ENCODE measurements at regions not wholly inside any gene's neighbourhood (a gene's known extent, or its start where the extent isn't known, plus 50 kb on each side); places are given as distances from the start of the nearest gene placed in this dataset.
"Not testable (repeated sequence)": the region's sequence is repeated elsewhere in the genome, so short reads cannot be mapped to it uniquely, and the experiment has no call there.

DNA sequence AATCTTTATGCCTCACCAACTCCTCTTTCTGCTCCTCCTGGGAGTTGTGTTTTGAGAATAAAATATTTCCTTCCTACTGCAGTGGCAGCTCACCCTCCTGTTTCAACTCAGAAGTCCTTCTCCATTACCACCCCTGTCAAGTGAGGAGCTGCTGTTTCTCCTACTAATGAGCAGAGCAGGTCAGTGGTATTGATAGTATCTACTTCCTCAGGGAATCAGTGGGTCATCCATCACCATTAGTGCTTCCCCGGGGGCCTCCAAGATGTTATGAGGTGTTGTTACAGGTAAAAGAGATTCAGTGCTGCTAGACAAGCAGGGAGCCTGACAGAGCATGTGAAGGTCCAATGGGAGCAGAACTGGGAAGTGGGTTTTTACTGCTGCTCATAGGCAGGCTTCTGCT lies 795.2 kb downstream of the REEP3 start:
- Mint-ChIP-seq H3K4me1 (no peaks in the 10 kb centered on the region), H3K9me3 (ENCODE audit: low read depth) (no peaks in the 10 kb centered on the region), H3K27me3 (no peaks in the 10 kb centered on the region), H3K36me3 (no peaks in the 10 kb centered on the region), H3K4me3 (no peak overlapping the region), H3K27ac (no peak overlapping the region)
- ATAC-seq (no peak), DNase-seq (no peak)
- CTCF ChIA-PET: no interaction called here

GRCh38 chr10:64316833-64317232 lies 795.6 kb downstream of the REEP3 start:
- DNase-seq: no peak
- Mint-ChIP-seq H3K4me1 (no peaks in the 10 kb centered on the region), H3K27ac (no peak overlapping the region), H3K9me3 (ENCODE audit: low read depth) (no peaks in the 10 kb centered on the region), H3K4me3 (no peak overlapping the region), H3K36me3 (no peaks in the 10 kb centered on the region), H3K27me3 (no peaks in the 10 kb centered on the region)
- CTCF ChIA-PET: no interaction called here
- no peak for ATAC-seq

- no peaks in the 10 kb centered on the region for H3K27me3 Mint-ChIP-seq
- H3K4me3 Mint-ChIP-seq: no peak overlapping the region
- H3K36me3 Mint-ChIP-seq: no peaks in the 10 kb centered on the region
- H3K27ac Mint-ChIP-seq: no peak overlapping the region
- CTCF ChIA-PET: no interaction called here
- peaks cover 4% of the 10 kb centered on the region for H3K9me3 Mint-ChIP-seq (ENCODE audit: low read depth)
- no peaks in the 10 kb centered on the region for H3K4me1 Mint-ChIP-seq
- no peak for ATAC-seq
- DNase-seq: no peak
Observed at GRCh38 chr10:64320448-64320847, 799.2 kb downstream of the REEP3 start.

GRCh38 chr10:64329510-64329909 lies 808.3 kb downstream of the REEP3 start:
- peaks cover 5% of the 10 kb centered on the region for H3K9me3 Mint-ChIP-seq (ENCODE audit: low read depth)
- no peak overlapping the region for H3K4me3 Mint-ChIP-seq
- CTCF ChIA-PET: no interaction called here
- H3K27me3 Mint-ChIP-seq: no peaks in the 10 kb centered on the region
- no peaks in the 10 kb centered on the region for H3K36me3 Mint-ChIP-seq
- H3K4me1 Mint-ChIP-seq: no peaks in the 10 kb centered on the region
- DNase-seq: no peak
- H3K27ac Mint-ChIP-seq: no peak overlapping the region
- no peak for ATAC-seq

- H3K27me3 Mint-ChIP-seq: no peaks in the 10 kb centered on the region
- CTCF ChIA-PET: no interaction called here
- no peaks in the 10 kb centered on the region for H3K4me1 Mint-ChIP-seq
- H3K27ac Mint-ChIP-seq: no peak overlapping the region
- ATAC-seq: no peak
- DNase-seq: no peak
- no peaks in the 10 kb centered on the region for H3K9me3 Mint-ChIP-seq (ENCODE audit: low read depth)
- H3K36me3 Mint-ChIP-seq: no peaks in the 10 kb centered on the region
- H3K4me3 Mint-ChIP-seq: no peak overlapping the region
Observed at GRCh38 chr10:64332551-64332950, 811.4 kb downstream of the REEP3 start.

- CTCF ChIA-PET: no interaction called here
- H3K9me3 Mint-ChIP-seq (ENCODE audit: low read depth): no peaks in the 10 kb centered on the region
- H3K36me3 Mint-ChIP-seq: no peaks in the 10 kb centered on the region
- no peaks in the 10 kb centered on the region for H3K27me3 Mint-ChIP-seq
- no peak overlapping the region for H3K4me3 Mint-ChIP-seq
- no peaks in the 10 kb centered on the region for H3K4me1 Mint-ChIP-seq
- DNase-seq (no peak), ATAC-seq (no peak)
- H3K27ac Mint-ChIP-seq: no peak overlapping the region
Observed at GRCh38 chr10:64334084-64334483, 812.9 kb downstream of the REEP3 start.

GRCh38 chr10:64344211-64344610 lies 823.0 kb downstream of the REEP3 start:
- Mint-ChIP-seq H3K4me1 (no peaks in the 10 kb centered on the region), H3K4me3 (no peak overlapping the region), H3K9me3 (ENCODE audit: low read depth) (no peaks in the 10 kb centered on the region), H3K36me3 (no peaks in the 10 kb centered on the region), H3K27ac (no peak overlapping the region), H3K27me3 (no peaks in the 10 kb centered on the region)
- ATAC-seq (no peak), DNase-seq (no peak)
- CTCF ChIA-PET: no interaction called here

- Mint-ChIP-seq H3K27me3 (no peaks in the 10 kb centered on the region), H3K4me3 (no peak overlapping the region), H3K9me3 (ENCODE audit: low read depth) (no peaks in the 10 kb centered on the region), H3K4me1 (no peaks in the 10 kb centered on the region), H3K27ac (no peak overlapping the region), H3K36me3 (no peaks in the 10 kb centered on the region)
- DNase-seq (no peak), ATAC-seq (no peak)
- CTCF ChIA-PET: no interaction called here
Observed at GRCh38 chr10:64345856-64346255, 824.7 kb downstream of the REEP3 start.

DNA sequence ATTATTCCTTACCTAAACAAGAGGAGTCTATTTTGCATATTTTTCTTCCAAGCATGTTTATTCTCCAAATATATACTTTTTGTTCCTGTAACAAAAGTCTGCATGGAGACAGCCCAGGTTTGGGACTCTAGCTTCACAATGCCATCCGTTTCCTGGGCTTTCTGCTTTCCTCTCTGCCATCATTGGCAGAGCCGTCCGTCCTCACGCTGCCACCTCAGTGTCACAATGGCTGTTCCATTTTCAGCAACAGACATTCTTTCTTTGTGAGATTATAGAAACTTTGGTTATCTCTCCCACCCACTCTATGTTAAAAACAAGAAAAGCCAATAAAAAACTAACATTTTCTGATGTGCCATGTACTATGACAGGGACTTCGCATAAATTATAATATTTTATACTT lies 825.2 kb downstream of the REEP3 start:
- no peaks in the 10 kb centered on the region for H3K36me3 Mint-ChIP-seq
- H3K9me3 Mint-ChIP-seq (ENCODE audit: low read depth): no peaks in the 10 kb centered on the region
- no peak overlapping the region for H3K4me3 Mint-ChIP-seq
- no peak overlapping the region for H3K27ac Mint-ChIP-seq
- no peak for DNase-seq
- no peak for ATAC-seq
- no peaks in the 10 kb centered on the region for H3K4me1 Mint-ChIP-seq
- H3K27me3 Mint-ChIP-seq: no peaks in the 10 kb centered on the region
- CTCF ChIA-PET: no interaction called here

GRCh38 chr10:64350665-64351064 lies 829.5 kb downstream of the REEP3 start:
- CTCF ChIA-PET: no interaction called here
- DNase-seq: no peak
- H3K4me3 Mint-ChIP-seq: no peak overlapping the region
- H3K27ac Mint-ChIP-seq: no peak overlapping the region
- no peaks in the 10 kb centered on the region for H3K4me1 Mint-ChIP-seq
- H3K9me3 Mint-ChIP-seq (ENCODE audit: low read depth): no peaks in the 10 kb centered on the region
- H3K36me3 Mint-ChIP-seq: no peaks in the 10 kb centered on the region
- H3K27me3 Mint-ChIP-seq: no peaks in the 10 kb centered on the region
- no peak for ATAC-seq

GRCh38 chr10:64358907-64359306 lies 837.7 kb downstream of the REEP3 start:
- CTCF ChIA-PET: no interaction called here
- H3K27ac Mint-ChIP-seq: no peak overlapping the region
- no peaks in the 10 kb centered on the region for H3K9me3 Mint-ChIP-seq (ENCODE audit: low read depth)
- DNase-seq (no peak), ATAC-seq (no peak)
- H3K4me3 Mint-ChIP-seq: no peak overlapping the region
- H3K36me3 Mint-ChIP-seq: no peaks in the 10 kb centered on the region
- no peaks in the 10 kb centered on the region for H3K4me1 Mint-ChIP-seq
- no peaks in the 10 kb centered on the region for H3K27me3 Mint-ChIP-seq

DNA sequence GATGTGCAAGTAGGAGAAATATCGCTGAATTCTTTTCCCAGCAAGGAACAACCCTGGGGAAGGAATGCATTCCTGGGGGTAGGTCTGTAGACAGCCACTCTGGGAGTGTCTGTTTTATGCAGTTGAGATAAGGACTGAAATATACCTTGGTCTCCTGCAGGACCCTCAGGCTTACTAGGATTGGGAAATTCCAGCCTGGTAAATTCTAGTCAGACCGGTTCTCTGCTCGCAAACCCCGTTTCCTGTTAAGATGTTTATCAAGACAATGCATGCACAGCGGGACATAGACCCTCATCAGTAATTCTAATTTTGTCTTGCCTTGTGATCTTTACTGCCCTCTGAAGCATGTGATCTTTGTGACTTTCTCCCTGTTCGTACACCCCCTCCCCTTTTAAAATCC lies 839.0 kb downstream of the REEP3 start:
- DNase-seq; H3K4me3 Mint-ChIP-seq; H3K27me3 Mint-ChIP-seq; H3K36me3 Mint-ChIP-seq; H3K9me3 Mint-ChIP-seq (ENCODE audit: low read depth); H3K4me1 Mint-ChIP-seq; CTCF ChIA-PET; H3K27ac Mint-ChIP-seq; ATAC-seq: not testable (repeated sequence)

- H3K9me3 Mint-ChIP-seq (ENCODE audit: low read depth): no peaks in the 10 kb centered on the region
- CTCF ChIA-PET: no interaction called here
Observed at GRCh38 chr10:64363687-64364086, 842.5 kb downstream of the REEP3 start.

DNA sequence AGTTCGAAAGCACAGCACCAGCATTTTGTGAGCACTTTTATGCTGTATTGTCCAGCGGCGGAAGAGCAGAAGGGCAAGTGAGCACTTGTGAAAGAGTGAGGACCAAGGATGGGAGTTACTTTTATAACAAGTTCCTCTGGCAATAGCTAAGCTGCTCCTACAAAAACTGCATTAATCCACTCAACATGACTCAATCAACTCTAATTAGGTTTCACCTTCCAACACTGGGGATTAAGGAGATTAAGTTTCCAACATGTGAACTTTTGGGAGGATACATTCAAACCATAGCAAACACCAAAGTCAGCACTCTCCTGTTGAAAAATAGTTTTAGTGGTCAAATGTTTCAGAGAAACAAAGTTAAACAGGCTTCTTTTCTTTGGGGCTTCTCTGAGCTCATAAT lies 844.5 kb downstream of the REEP3 start:
- Mint-ChIP-seq H3K4me1 (no peaks in the 10 kb centered on the region), H3K36me3 (no peaks in the 10 kb centered on the region), H3K27me3 (no peaks in the 10 kb centered on the region), H3K27ac (no peak overlapping the region), H3K9me3 (ENCODE audit: low read depth) (no peaks in the 10 kb centered on the region), H3K4me3 (no peak overlapping the region)
- ATAC-seq (no peak), DNase-seq (no peak)
- CTCF ChIA-PET: no interaction called here

More at GRCh38 chr10:64363687-64364086, 842.5 kb downstream of the REEP3 start:
- DNase-seq (no peak), ATAC-seq (no peak)
- no peaks in the 10 kb centered on the region for H3K4me1 Mint-ChIP-seq
- H3K4me3 Mint-ChIP-seq: no peak overlapping the region
- no peak overlapping the region for H3K27ac Mint-ChIP-seq
- no peaks in the 10 kb centered on the region for H3K27me3 Mint-ChIP-seq
- no peaks in the 10 kb centered on the region for H3K36me3 Mint-ChIP-seq

- no peaks in the 10 kb centered on the region for H3K27me3 Mint-ChIP-seq
- no peak overlapping the region for H3K27ac Mint-ChIP-seq
- no peak overlapping the region for H3K4me3 Mint-ChIP-seq
- ATAC-seq (no peak), DNase-seq (no peak)
- H3K4me1 Mint-ChIP-seq: no peaks in the 10 kb centered on the region
- H3K9me3 Mint-ChIP-seq (ENCODE audit: low read depth): no peaks in the 10 kb centered on the region
- no peaks in the 10 kb centered on the region for H3K36me3 Mint-ChIP-seq
- CTCF ChIA-PET: no interaction called here
Observed at GRCh38 chr10:64368298-64368697, 847.1 kb downstream of the REEP3 start.

Measured in activated CD8-positive, alpha-beta memory T cell treated with anti-CD3 and anti-CD28 coated beads, Interleukin-2, amount 10 ng/mL, durations not matched to agents 7 days and 5 days (primary cell).